NCI-H2107 treated with DMSO at 0.1 percent for 48 hours (cell line): ENCODE measurements at regions not wholly inside any gene's neighbourhood (a gene's known extent, or its start where the extent isn't known, plus 50 kb on each side); places are given as distances from the start of the nearest gene placed in this dataset.

Source experiments
- DNase-seq: peaks from one replicate; lab custom pipeline; 2025; ENCODE audit not compliant: unreplicated experiment; lab: John Stamatoyannopoulos, UW

DNA sequence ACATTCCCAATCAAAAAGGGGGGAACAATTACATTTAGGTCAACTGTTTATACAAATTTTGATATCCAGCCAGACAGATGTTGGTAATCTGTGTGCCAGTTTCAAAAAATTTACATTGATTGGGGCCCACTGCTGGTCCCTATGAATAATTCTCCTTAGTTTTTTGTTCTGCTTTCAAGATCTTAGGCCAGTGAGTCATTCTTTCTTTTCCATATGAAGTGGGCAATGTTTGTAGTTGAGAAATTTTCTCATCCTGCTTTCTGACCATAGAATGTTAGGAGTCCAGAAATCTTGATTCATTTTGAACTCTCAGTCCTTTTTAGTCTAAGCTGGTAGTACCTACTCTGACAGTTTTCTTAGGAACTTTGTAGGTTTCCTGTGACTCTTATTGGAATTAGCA, 244.3 kb downstream of the DIO2 start:
- DNase-seq = no peak

DNA sequence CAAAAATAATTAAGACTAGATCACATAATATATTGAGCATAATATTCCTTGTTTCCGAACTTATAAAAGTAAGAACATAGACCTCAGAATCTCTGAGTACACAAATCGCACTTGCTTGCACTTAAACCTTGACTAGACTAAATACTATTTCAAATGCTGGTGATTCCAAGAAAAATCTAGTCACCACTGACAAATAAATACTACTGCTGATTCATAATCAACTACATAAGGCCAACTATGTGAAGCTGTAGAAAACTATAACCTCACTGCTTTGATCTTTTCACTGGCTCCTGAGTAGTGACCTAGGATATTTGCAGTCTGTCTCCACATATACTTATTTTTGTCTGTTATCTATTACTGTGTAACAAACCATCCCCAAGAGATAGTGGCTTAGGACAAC, 245.4 kb downstream of the DIO2 start:
- no peak for DNase-seq

DNA sequence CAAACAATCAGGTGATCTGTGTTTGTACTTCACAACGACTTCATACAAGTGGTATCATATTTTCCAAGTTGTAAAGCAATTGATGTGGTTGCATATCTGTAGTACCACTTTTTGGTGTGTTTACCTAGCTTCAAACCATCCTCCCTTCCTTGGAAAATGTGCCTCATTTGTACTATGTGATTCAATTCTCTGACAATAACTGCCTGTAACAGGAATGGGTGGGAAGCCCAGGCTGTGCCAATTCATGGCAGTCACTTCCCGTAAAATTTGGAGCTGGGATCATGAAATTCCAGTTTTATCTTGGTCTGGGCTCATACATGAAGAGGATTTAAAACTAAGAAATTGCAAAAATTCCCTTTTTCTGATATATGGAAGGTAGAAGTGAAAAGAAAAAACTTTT, 250.1 kb downstream of the DIO2 start:
- no peak for DNase-seq

DNA sequence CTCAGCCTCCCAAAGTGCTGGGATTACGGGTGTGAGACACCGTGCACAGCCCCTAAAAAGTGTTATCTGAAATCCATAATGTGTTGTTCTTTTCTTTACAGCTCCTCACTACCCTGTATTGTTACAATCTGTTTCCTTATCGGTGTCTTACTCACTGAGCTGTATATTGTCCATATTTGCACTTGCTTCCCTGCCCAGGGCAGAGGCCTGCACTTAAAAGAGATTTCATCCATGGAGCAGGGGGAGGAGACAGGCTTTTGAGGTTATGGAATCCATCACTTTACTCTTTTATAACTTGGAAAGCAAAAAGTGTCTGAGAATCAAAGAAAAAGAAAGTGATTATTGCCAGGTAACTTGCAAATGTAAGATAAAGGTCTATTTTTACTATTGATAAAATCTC, 251.0 kb downstream of the DIO2 start:
- DNase-seq = no peak

DNA sequence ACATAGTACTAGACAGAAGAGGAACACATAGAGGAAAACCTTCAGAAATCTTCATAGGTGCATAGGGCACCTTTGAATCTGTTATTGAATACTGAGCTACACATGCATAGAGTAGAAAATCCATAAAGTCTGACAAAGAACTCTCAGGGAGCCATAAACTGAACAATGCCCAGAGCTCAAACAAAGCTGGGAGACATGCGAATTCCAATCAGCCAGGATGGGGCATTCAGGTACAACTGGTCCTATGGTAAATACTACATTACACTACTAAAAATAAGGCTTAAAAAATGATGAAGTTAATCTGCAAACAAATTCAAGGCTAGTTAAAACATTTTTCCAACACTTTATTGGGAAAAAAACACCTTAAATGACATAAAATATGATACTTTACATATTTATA, 259.7 kb downstream of the DIO2 start:
- no peak for DNase-seq

DNA sequence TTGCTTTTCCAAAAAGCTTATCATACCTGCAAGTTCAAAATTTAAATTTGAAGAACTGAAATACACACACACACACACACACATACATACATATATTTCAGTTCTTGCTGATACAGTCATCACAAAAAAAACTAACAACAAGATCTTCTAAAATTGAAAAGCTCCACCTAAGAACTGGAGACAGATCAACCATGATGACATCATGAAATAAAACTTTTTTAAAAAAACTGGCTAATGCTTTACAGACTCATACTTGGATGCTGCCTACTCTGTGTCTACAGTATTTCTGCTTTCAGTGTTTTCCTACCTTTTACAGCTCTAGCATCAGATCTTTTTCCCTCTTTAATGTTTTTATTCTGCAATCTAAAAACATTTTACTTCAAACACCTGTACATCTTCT, 261.4 kb downstream of the DIO2 start:
- DNase-seq = no peak

DNA sequence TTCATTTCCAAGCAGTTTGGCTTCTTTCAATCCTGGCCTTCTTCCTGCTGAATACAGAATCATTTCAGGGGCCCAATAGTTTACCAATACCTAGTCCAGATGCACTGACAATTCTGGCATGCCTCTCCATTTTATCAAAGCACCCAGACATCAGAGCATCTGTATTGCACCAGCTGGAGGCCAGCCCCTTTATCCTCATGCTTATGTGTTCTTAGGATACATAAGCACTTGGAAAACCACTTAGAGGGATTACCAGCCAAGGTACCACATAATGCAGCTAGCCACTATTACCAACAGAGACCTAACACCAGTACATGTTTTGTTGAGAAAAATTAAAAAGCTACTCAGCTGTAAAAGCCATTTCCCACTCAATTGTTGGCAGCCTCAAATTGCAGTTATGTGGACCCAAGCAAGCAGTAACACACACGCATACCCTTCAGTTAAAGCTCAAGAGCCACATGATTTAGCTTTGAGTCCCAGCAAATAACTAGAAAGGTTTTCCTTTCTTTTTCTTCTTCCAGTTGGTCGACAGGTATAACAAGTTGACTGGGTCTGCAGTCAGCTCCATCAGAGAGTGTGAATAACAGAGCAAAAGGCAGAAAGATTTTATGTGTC, 263.8 kb downstream of the DIO2 start:
- peak; percentile 79 for DNase-seq

DNA sequence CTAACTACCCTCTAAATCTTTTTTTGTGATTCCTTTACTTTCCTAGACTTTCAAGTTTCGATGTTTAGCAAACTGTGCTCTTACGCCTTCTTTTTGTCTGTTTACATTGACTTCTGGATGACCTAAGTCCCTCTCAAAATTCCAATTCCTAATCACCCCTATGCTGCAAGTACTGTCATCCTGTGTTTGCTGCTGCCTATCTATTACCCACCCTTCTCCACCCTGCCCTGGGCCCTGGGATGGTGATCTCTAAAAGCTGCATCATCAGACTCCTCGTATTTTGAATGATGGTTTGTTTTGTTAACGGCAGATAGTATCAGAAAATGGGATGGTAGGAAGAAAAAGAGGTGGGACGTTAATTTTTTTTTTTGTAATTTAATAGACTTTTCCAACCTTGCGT, 272.1 kb downstream of the DIO2 start:
- no peak for DNase-seq

DNA sequence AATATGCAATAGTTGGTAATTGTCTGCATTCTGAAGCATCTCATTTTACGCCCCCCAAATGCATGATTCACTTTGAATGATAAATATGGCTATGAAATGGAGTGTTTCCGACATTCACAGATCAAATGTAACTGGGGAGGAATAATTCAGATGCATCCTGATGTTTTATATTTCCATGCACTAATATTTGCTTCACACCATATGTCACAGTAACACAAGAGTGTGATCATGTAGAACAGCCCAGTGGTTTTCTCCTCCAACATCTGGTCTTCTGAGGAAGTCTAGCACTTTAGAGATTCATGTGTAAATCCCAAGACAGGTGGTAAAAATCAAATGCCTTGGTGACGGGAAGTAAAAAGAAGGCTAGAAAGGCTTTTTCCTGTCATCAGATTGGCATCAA, 273.1 kb downstream of the DIO2 start:
- no peak for DNase-seq

DNA sequence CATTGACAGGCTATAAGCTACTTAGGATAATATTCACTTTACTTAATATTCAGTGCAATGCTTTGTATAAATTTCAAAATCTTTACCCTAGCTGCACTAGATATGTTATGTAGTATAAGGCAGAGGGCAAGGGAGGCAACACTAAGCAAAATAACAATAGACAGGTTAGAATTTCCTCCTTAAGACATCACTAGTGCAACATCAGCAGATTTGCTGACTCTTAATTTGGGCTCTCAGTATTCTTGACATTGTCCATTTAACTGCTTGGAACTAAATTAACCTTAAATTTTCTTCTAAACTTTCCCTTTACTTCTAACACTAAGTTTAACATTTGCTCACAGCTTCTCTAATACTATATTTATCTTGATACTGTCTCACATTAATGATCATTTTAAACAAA, 273.9 kb downstream of the DIO2 start:
- DNase-seq = no peak

DNA sequence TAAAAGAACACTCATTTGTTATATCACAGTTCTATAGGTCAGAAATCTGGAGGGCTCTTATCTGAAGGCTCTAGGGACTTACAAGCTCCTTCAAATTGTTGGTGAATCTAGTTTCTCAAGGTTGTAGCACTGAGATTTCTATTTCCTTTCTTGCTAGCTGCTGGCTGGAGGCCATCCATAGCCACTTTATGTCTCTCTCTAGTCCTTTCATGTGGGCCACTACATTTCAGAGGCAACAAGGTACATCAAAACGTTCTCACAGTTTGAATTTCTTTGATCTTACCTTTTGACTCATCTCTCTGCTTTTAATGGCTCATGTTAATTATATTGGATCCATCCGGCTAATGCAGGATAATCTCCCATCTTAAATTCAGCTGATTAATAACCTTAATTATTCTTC, 286.8 kb downstream of the DIO2 start:
- DNase-seq = no peak

DNA sequence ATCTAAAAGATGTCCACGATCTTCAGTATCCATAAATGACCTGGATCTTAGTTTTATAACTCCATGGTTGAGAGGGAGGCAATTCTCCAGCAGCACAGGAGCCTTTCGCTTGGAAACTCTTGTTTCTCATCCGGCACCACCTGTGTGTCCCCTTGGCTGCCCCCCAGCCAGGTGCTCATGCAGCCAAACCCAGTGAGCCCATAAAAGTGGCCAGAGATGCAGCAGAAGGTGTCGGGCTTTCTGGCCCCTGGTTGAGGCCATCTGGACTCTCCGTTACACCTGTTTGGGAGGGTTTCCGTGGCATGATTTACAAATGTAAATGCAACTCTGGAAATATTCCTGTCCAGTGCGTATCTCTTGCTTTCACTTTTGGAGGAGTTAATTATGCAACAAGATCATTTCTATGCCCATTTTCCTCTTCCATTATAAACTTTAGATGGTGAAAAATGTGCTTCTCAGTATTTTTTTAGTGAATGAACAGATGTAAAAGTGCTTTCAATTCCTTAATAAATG, 291.1 kb downstream of the DIO2 start:
- DNase-seq = no peak
